Pancreas (tissue), 10 donors: ENCODE measurements at regions not wholly inside any gene's neighbourhood (a gene's known extent, or its start where the extent isn't known, plus 50 kb on each side); places are given as distances from the start of the nearest gene placed in this dataset.

ENCODE experiments used
- ATAC-seq, 4 donors: fragments of 200-7000 bp; cut with Tn5 transposase; one replicate each; pipeline versions ENCODE4 v1.8.0 to v1.9.1; 2020; ENCODE audit warnings: mild to moderate bottlenecking in 4 of 4, moderate library complexity in 4 of 4
- DNase-seq, 6 donors: peaks; one replicate each; pipeline ENCODE4 v3.0.0-alpha.2; 2020
- FAIRE-seq: peaks from 2 replicates; lab custom pipeline; 2012; peaks lifted over from hg19 to GRCh38; lab: Jason Lieb, UNC
- H3K27ac ChIP-seq, 4 donors: fragments of 200-600 bp; sonication (generic); 1 replicate in 3 of 4; 2 replicates in 1 of 4; pipeline versions ENCODE4 v1.5.0 to v1.8.0; 2020
- H3K27me3 ChIP-seq, 4 donors: fragments of 200-600 bp; one replicate each; pipeline ENCODE4 v1.8.0; 2021
- H3K36me3 ChIP-seq, 3 donors: fragments of 200-600 bp; sonication (generic) in 1 of 3; one replicate each; pipeline versions ENCODE4 v1.5.0 to v1.8.0; 2020 to 2021
- H3K4me1 ChIP-seq, 3 donors: fragments of 200-600 bp; one replicate each; pipeline ENCODE4 v1.8.0; 2021
- H3K4me3 ChIP-seq, 4 donors: fragments of 200-600 bp; sonication (generic) in 2 of 4; one replicate each; pipeline versions ENCODE4 v1.5.0 to v1.8.0; 2020 to 2021
- H3K9me3 ChIP-seq, 4 donors: fragments of 200-600 bp; one replicate each; pipeline ENCODE4 v1.8.0; 2021
- CTCF ChIP-seq, 4 donors: fragments of 200-600 bp; sonication (generic) in 3 of 4; IDR thresholded peaks; one replicate each; pipeline versions ENCODE4 v1.5.0 to v1.8.0; 2021; ENCODE audit warnings: antibody characterized with exemption in 4 of 4
- WGBS, 2 donors: extraction: QIAGEN DNeasy Blood & Tissue Kit; methylation state at CpG; one replicate each; pipeline ENCODE4 v1.1.7; 2013; 5-methylcytosine and 5-hydroxymethylcytosine counted together
- intact Hi-C, 3 donors: fragments of 100-400 bp; cut with DNase I; formaldehyde crosslinking; loops; one replicate each; pipeline versions ENCODE4 v1.11.1 to v1.14.2; 2022
- donor health status: healthy with polysubstance abuse.
- donor health status: DM: no; HTN: no; CAD: no; lungs with moderate emphysema.
- donor health status: DM: no; HTN: no; CAD: no.
- donor health status: control.
- donor health status: control.
- donor health status: Bipolar disorder and iron deficiency.
- donor health status: DM: yes; HTN: yes; CAD: no.
- donor health status: DM: no; HTN: no; CAD: no.
- donor health status: DM: no; HTN: no; CAD: no.
- donor health status: DM: yes; HTN: yes; CAD: no.

DNA sequence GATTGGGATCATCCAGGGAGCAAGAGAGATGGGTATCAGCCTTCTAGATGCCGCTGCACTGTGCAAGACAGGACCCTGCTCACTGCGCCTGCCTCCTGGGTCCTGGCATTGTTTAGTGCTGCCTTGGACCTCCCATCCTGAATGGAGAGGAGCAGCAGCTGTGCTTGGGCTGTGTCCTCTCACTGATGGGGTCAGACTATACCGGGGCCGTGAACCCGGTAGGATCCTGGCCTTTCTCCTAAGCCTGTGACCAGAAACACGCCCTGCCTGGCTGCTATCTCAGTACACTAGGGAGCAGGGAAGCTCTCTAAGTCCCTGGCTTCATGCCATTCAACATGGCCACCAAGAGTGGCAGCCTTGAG lies 309.4 kb upstream of the ZNF32 start:
- intact Hi-C loops: no loop called here
- no peaks in the 10 kb centered on the region for H3K9me3 ChIP-seq
- no peaks in the 10 kb centered on the region for H3K36me3 ChIP-seq
- DNase-seq: peak in 2 of 6 donors; percentile 12 to 34
- H3K27ac ChIP-seq: no peak overlapping the region
- 80 to 85% methylated on average over 6 of the region's 6 CpGs for WGBS, 2 donors
- peak in 2 of 4 donors; percentile 31 to 45 for ATAC-seq
- no peak for TF ChIP-seq CTCF (IDR thresholded peaks at IDR 0.05)
- FAIRE-seq: no peak
- no peaks in the 10 kb centered on the region for H3K27me3 ChIP-seq
- peaks cover 6 to 10% (median 8%) of the 10 kb centered on the region in 3 donors for H3K4me1 ChIP-seq
- H3K4me3 ChIP-seq: no peak overlapping the region

DNA sequence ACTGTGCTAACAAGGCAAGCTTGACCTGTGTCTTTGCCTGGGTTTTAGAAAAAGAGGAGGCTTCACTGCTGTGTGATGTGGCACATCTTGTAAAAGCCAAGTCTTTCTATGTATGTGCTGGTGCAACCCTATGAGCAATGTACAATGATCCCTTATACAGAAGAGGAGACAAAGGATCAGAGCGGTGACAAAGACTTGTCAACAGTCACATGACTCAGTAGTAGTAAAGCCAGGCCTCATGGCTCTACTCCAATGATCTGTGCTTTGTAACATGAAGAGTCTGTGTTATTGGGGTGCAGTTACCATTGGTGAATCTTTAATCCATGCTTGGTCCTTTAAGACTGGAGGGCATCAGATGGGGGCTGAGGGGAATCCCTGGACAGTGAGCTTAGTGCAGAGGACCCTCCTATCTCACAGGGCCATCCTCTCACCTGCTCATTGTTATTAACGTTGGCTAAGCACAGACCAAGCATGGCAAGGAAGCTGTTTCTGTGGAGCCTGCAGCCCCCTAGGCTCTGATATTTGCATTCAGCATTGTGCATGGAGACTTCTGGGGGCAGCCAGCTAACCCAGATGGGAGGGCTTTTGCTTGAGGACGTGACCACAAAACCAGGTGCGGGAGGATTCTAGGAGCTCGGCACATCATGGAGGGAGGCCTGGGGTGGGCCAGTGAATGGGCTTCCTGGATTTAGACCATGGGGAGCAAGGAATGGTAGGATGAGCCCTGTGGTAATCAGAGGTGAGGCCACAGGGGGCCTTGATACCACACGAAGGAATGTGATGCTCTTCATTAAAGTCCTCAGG lies 308.8 kb upstream of the ZNF32 start:
- peak in 1 of 6 donors; percentile 5 for DNase-seq
- no peaks in the 10 kb centered on the region for H3K36me3 ChIP-seq
- 91 to 94% methylated on average over 6 of the region's 6 CpGs for WGBS, 2 donors
- intact Hi-C loops: no loop called here
- no peaks in the 10 kb centered on the region for H3K27me3 ChIP-seq
- no peak for ATAC-seq
- no peak for TF ChIP-seq CTCF (IDR thresholded peaks at IDR 0.05)
- H3K4me1 ChIP-seq: peaks cover 6 to 10% (median 8%) of the 10 kb centered on the region in 3 donors
- no peak overlapping the region for H3K27ac ChIP-seq
- no peaks in the 10 kb centered on the region for H3K9me3 ChIP-seq
- no peak for FAIRE-seq
- no peak overlapping the region for H3K4me3 ChIP-seq

GRCh38 chr10:43955978-43956377 lies 307.3 kb upstream of the ZNF32 start:
- intact Hi-C loops: no loop called here
- no peak overlapping the region for H3K27ac ChIP-seq
- whole genome bisulfite sequencing, 2 donors: 83 to 91% methylated on average over 3 of the region's 3 CpGs
- H3K36me3 ChIP-seq: no peaks in the 10 kb centered on the region
- no peaks in the 10 kb centered on the region for H3K9me3 ChIP-seq
- FAIRE-seq: no peak
- H3K27me3 ChIP-seq: no peaks in the 10 kb centered on the region
- ATAC-seq: no peak
- H3K4me1 ChIP-seq: peaks cover under 1 to 3% (median 3%) of the 10 kb centered on the region in 3 donors
- TF ChIP-seq CTCF (IDR thresholded peaks at IDR 0.05): no peak
- no peak for DNase-seq
- H3K4me3 ChIP-seq: no peak overlapping the region

DNA sequence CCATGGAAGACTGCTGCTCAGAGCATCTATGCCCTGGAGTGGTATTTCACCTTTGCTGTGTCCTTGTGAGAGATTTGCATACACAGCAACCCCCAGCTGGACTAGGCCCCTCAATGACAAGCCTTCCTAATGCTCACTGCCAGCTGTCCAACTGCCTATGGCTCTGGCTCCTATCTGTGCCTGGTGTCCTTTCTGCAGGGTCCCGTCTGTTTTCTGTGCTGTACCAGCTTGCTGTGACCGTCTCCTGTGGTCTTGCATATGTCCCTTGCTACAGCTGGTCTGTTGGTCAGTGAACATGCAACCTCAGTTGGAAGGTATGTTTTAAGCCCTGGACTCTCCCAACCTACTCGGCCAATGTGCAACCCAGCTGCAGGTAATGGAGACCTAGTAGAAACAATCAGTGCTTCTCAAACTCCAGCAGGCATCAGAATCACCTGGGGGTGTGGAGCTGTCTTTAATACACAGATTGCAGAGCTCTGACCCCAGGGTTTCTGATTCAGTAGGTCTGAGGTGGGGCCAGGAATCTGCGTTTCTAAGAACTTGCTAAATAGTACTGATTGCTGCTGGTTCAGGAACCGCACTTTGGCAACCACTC lies 306.4 kb upstream of the ZNF32 start:
- Histone ChIP-seq H3K9me3 (no peaks in the 10 kb centered on the region), H3K4me3 (no peak overlapping the region), H3K36me3 (no peaks in the 10 kb centered on the region), H3K27ac (no peak overlapping the region), H3K27me3 (no peaks in the 10 kb centered on the region), H3K4me1 (no peaks in the 10 kb centered on the region)
- FAIRE-seq: no peak
- 90 to 91% methylated on average over 5 of the region's 5 CpGs for WGBS, 2 donors
- DNase-seq: peak in 1 of 6 donors; percentile 3
- TF ChIP-seq CTCF (IDR thresholded peaks at IDR 0.05): no peak
- ATAC-seq: no peak
- intact Hi-C loops: no loop called here

DNA sequence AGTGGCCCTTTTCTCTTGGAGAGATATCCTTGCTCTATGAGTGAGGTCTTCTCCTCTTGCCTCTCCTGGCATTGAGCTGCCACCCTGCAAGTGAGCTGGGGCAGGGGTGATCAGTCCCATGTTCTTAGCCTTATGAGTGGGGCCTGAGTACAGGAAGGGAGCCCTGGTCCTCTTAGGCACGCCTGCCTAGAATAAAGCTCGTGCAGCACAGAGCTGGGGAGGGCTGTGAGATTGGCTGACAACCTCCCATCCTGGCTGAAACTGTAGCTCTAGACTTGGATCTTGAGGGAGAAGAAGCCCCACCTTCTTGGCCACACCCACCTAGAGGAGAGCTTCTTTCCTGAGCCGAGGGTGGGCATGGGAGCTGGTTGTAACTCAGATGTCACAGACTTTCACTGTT lies 305.0 kb upstream of the ZNF32 start:
- WGBS, 2 donors: 85% methylated on average over 3 of the region's 3 CpGs
- no peaks in the 10 kb centered on the region for H3K36me3 ChIP-seq
- no peak for TF ChIP-seq CTCF (IDR thresholded peaks at IDR 0.05)
- no peaks in the 10 kb centered on the region for H3K4me1 ChIP-seq
- no peak overlapping the region for H3K4me3 ChIP-seq
- DNase-seq (no peak), ATAC-seq (no peak), FAIRE-seq (no peak)
- no peaks in the 10 kb centered on the region for H3K27me3 ChIP-seq
- H3K27ac ChIP-seq: no peak overlapping the region
- no peaks in the 10 kb centered on the region for H3K9me3 ChIP-seq
- intact Hi-C loops: no loop called here
